GM21381 (cell line): ENCODE measurements at regions not wholly inside any gene's neighbourhood (a gene's known extent, or its start where the extent isn't known, plus 50 kb on each side); places are given as distances from the start of the nearest gene placed in this dataset.

ENCODE experiments used
- ATAC-seq: cut with Tn5 transposase; IDR thresholded peaks from one replicate; pipeline ENCODE4 v1.9.1; 2021; ENCODE audit warnings: mild to moderate bottlenecking, moderate library complexity; ENCODE audit not compliant: unreplicated experiment

DNA sequence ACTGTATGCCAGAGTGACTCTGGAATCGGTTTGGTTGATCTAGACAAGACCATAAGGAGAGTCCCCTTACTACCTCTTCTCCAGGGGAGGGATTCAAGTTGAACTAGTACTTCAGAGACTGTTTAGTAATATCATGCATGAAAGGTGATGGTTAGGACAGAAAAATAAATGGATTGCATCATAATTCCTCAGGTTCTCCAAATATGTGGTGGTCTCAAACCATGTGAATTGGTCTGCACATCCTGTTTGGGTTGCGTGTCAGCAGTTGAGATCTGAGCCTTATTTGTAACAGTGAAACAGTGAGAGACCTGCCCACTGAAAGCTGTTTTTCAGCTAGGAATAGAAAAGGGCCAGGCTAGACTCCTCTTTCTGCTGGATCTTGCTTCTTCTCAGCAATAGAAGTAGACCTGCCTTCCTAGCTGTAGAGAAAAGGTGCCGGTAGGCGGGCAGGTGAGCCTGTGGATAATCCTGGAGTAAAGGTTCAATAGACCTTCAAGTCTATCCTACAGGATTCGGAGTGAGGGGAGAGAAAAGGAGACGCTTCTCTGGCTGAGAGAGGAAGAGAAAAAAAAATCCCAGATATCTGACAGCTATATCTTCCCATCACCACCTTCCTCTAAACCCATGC lies 258.5 kb upstream of the E2F7 start:
- ATAC-seq = no peak

- no peak for ATAC-seq
These were observed 253.8 kb upstream of the E2F7 start for GRCh38 chr12:77319166-77319565.

DNA sequence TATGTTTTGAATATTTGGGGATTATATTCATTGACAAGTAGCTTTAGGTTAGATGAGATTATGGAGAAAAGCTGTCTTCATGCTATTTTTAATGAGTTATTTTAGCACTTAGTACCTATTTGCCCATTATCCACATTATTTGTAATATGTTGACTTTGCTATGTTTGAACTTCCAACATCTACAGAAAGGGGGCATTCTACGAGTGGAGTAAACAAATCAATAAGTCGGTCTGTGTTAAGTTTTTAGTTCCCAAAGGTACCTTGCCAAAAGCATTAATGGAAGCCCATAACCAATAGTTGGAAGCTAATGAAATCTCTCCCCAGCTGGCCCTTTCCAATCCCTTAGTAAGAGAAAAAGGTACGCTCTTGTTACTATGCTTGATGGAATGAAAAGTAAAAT lies 250.0 kb upstream of the E2F7 start:
- no peak for ATAC-seq

DNA sequence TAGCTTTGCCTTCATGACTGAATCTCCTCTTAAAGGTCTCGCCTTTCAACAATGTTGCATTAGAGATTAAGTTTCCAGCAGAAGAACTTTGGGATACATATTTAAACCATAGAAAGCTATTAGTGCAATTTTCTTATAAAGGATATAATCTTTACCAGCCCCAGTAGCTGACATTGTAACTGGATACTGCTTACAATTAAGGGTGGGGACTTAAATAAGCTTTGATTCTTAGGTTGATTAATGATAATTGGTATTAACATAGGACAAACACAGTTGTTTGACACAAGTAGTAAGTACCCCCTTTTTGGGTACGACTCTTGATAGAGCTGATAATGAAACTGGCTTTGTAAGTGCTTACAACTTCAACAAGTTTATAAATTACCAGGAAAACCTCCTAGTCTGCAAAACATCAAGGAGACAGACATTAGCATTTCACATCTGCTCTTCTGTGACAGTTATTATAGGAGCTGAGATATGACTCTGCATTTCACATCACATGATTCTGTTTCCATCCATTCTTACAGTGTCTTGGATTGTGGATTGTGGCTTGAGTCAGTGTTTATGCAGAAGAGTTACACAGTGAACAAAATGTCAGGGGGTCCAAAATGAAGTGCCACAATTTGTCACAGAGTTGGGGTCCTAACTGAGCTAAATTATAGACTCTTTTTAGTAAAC lies 249.1 kb upstream of the E2F7 start:
- no peak for ATAC-seq

DNA sequence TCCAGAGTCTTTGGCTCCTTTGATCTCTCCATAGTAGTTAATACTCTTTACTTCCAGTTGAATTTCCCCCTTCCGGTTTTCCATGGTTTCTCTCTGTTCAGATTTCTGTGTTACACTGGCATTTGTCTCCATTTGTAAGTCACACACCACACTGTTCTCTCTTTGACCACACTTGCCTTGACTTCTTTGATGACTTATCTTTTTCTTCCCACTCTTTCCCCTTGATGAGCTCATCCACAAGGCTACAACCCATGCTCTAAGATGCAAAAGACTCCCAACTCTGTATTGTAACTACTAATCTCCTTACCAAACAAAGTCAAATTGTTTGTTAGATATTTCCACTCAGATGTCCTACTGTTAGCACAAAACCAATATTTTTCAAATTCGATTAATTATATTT lies 242.7 kb upstream of the E2F7 start:
- ATAC-seq = no peak

GRCh38 chr12:77300811-77301210 lies 235.4 kb upstream of the E2F7 start:
- ATAC-seq = no peak

DNA sequence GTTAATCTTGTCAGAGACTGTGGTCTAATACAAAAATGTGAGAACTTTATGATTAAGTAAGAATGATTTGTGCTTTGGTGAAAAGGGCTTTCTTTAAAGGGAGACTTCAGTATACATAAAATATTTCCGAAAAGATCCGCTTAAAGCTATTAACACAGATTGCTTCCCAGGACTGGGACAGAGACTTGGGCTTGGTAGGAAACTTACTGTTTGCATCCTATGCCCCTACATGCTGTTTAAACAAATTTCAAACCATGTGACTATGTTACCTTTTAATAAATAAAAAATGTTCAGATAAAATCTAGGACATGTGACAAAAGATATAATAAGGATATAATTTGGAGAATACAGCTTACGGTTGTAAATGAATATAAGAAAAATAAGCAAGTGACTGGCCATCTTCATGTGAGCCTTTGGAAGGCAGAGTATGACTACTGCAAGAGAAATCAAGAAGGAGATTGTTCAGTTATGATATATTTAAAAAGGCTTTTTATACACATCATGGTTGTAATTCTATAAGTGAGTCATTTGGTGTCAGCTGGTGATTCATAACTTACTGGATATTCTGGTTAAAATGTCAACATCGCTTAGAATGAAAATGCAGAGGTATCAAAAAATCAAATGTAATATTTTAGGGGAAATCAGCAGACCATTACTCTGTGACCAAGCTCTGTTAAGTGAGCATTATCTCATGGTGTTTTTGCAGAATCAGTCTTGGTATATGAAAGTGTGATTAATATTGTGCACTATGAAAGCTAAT lies 234.7 kb upstream of the E2F7 start:
- ATAC-seq = no peak

DNA sequence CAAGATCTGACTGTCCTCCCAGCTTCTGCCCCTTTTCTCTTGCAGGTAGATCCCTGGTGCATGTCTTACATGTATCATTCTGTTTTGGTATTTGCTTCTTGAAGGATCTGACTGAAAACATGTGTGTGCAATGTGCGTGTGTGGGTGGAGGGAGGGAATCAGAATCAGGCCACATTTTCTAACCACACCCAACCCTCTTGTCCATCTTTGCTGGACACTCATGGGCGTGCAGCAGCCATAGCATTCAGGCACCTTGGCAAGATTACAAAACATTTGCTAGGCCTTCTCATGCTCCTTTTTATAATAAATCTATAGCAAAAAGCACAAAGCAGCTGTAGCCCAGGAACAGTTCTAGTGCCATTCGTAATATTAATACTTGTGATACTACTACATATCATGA lies 233.6 kb upstream of the E2F7 start:
- ATAC-seq = no peak

- ATAC-seq = no peak
These were observed 228.6 kb upstream of the E2F7 start for GRCh38 chr12:77294016-77294415.

DNA sequence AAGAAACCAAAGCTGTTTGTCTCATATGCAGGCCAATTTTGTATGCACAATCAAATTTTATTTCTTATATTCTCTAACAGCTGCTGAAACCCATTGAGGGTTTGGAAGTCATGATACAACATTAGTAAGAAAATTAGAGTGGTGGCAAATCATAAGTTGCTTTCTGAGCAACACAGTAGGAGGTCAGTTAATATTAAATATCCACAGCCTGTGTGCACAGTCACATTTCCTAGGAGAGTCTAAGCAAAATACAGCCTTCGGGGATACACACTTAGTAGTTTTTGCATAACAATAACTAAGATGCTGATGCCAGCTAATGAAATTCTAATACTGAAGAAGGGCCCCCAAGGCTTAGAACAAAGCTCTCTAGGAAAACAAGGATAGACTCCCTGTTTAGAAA lies 209.6 kb upstream of the E2F7 start:
- ATAC-seq = no peak

GRCh38 chr12:77273898-77274297 lies 208.5 kb upstream of the E2F7 start:
- ATAC-seq = no peak

GRCh38 chr12:77256956-77257355 lies 191.6 kb upstream of the E2F7 start:
- ATAC-seq = no peak

DNA sequence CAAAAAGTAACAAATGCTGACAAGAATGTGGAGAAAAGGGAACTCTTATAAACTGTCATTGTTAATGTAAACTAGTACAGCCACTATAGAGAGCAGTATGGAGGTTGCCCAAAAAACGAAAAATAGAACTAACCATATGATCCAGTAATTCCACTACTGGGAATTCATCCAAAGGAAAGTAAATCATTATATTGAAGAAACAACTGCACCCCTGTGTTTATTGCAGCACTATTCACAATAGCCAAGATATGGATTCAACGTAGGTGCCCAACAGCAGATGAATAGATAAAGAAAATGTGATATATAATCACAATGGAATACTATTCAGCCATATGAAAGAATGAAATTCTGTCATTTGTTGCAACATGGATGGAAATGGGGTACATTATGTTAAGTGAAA lies 188.0 kb upstream of the E2F7 start:
- ATAC-seq = no peak

DNA sequence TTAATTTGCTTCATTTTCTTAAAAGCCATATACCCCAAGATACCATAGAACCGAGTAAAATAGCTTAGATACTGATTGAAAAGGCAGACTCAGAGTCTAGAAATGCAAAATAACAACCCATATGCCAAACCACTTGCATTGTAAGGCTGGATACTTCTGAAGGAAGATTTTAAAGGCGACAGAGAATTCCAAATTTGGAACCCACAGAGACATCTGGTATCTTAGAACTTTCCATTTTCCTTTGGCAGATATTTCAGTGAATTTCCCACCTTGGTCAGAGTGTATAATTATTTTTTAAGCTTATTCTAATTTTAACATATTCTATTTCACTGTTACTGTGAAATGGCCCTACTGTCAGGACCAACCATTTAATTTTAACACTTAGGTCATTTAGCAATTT lies 186.4 kb upstream of the E2F7 start:
- no peak for ATAC-seq

DNA sequence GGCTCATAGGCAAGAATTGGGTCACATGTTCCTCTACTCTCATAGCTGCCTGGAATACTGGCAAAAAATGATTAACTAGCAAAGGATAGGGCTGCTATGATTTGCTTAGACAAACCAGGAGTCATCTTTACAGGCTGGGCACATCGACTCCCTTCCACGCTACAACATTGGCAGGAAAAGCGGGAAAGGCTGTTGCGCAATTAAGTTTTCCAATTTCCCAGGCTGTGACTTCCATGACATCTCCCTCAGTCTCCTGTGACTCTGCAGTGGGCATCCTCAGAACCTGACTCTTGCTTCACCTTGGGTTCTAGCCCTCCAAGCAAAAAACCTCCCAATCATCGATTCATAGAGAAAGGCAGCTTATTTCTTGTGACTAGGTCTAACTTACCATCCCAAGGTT lies 184.5 kb upstream of the E2F7 start:
- no peak for ATAC-seq

DNA sequence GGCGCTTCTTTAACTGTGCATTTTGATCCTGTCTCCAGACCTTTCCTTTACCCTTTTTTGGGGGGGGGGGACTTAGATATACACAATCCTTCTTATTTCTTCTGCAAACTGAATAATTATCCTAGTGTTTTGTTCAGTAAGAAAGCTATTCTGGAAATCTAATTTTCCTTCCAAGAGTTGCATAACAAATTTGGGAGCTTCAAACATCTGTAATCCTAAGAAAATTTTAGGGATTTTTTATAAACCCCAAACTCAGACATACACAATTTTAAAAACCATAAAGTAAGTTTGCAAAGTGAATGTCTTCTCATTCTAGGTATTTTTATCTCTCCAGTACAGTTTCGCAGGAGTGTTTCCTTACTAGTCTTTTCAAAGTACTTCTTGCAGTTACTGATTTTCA lies 182.7 kb upstream of the E2F7 start:
- no peak for ATAC-seq

- no peak for ATAC-seq
These were observed 182.2 kb upstream of the E2F7 start for GRCh38 chr12:77247542-77247941.

DNA sequence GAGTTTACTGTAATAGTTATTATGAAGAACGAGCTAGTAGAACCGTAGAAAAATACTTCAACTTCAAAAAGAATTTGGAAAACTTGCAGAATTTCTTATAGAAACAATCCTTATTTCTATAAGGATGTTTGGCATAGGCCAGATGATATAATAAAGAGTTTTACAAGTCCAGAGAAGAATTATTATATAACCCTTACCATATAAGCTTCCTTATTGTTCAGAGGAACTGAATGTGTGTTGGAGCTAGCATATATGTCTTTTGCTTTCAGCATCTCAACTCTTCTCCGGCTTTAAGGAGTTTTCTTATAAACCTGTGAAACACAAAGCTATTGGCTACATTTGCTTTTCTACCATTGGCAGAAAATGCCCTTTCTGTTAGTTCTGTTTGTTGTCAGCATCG lies 178.0 kb upstream of the E2F7 start:
- no peak for ATAC-seq

DNA sequence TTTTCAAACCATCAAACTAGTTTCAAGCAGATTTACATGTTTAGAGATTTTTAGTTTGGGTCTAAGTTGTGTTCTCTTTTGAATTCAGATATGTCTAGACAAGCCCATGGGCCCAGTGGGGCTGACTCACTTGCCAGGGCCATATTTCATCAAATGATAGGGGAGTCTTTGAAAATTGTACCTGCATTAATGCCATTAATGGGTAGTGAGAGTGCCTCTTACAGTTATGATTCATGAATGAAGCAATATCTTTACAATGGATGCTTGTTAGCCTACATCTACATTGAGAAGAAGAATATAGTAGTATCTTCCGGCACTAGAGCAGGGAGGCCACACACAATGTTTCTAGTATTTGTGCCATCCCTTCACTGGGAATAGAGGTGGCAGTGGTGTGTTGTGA lies 174.2 kb upstream of the E2F7 start:
- ATAC-seq = no peak

- no peak for ATAC-seq
These were observed 173.0 kb upstream of the E2F7 start for GRCh38 chr12:77238335-77238734.

DNA sequence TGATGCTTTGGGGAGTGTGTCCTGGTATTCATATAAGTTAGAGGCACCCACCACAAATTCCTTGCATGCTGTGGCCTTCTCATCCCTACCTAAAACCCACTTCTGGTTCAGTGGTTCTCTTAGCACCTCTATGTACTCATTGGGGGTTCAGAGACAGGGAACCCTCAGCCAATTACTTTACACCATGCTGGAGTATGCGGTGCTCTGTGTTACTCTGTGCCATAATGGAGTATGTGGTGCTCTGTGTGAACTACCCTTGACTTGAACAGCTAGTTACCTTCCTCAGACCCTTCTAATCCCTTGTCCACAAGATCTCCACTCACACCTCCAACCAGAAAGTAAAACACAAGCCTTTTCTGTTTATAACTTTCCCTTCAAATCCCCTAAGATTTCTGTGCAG lies 172.5 kb upstream of the E2F7 start:
- ATAC-seq = no peak

DNA sequence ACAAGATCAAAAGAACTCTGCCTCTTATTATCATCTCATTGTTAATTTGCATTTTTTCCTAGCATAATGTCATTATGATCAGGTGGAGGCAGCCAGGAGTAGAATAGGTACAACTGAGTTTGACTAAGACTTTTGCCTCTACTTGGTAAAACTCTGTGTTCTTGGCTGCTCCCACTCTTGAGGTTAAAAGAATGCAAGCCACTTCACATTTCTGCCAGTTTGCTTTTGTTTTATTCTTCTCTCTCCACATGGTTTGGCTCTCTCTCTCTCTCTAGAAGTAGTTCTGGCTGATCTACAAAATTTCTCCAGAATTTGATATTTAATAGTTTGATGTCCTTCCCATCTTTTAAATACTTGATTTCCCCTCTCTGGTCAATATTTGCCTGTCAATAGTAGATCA lies 170.7 kb upstream of the E2F7 start:
- no peak for ATAC-seq
